HEK293 (cell line): ENCODE measurements at regions not wholly inside any gene's neighbourhood (a gene's known extent, or its start where the extent isn't known, plus 50 kb on each side); places are given as distances from the start of the nearest gene placed in this dataset.
"Not testable (repeated sequence)": the region's sequence is repeated elsewhere in the genome, so short reads cannot be mapped to it uniquely, and the experiment has no call there.

Experiments used
- CTCF ChIA-PET: fragments of 350-600 bp; formaldehyde crosslinking; extraction: SDS; loops from one replicate; lab custom pipeline; 2021; ENCODE audit warnings: antibody characterized with exemption; lab: Yijun Ruan, JAX
- POLR2A ChIA-PET: fragments of 300-600 bp; formaldehyde crosslinking; extraction: SDS; loops from one replicate; lab custom pipeline; 2020; ENCODE audit warnings: antibody characterized with exemption, inconsistent platforms; lab: Yijun Ruan, JAX
- H3K27ac ChIP-seq: fragments of 200-500 bp; sonication (Bioruptor generic); 2 replicates; pipeline ENCODE4 v1.5.1; 2014; ENCODE audit warnings: low read depth, low read length, control low read depth, inconsistent platforms; ENCODE audit errors: extremely low read depth
- H3K36me3 ChIP-seq, 2 experiments: fragments of 200-500 bp in 1 of 2; sonication (Bioruptor generic) in 1 of 2; 1 replicate in 1 of 2; 2 replicates in 1 of 2; pipeline ENCODE4 v1.5.1; 2014 to 2017; ENCODE audit warnings: inconsistent platforms in 2 of 2, low read length in 2 of 2; ENCODE audit not compliant: control insufficient read depth in 2 of 2, insufficient read depth in 1 of 2
- H3K4me1 ChIP-seq: fragments of 200-500 bp; sonication (Bioruptor generic); 2 replicates; pipeline ENCODE4 v1.5.1; 2014; ENCODE audit warnings: mild to moderate bottlenecking, low read length, inconsistent platforms; ENCODE audit not compliant: control insufficient read depth, insufficient read depth
- H3K4me3 ChIP-seq: 2 replicates; pipeline ENCODE4 v1.5.1; 2011; ENCODE audit warnings: low read depth, mild to moderate bottlenecking, control low read depth, low read length, moderate library complexity
- H3K9me3 ChIP-seq: fragments of 200-500 bp; sonication (Bioruptor generic); 2 replicates; pipeline ENCODE4 v1.5.1; 2014; ENCODE audit warnings: low read depth, low read length, inconsistent platforms; ENCODE audit not compliant: control insufficient read depth, insufficient read depth

GRCh38 chr4:174382938-174383605 lies 99.4 kb downstream of the CEP44 start:
- H3K27ac ChIP-seq, H3K9me3 ChIP-seq, H3K36me3 ChIP-seq, CTCF ChIA-PET, H3K4me1 ChIP-seq, H3K4me3 ChIP-seq, POLR2A ChIA-PET: not testable (repeated sequence)
